A549 (cell line): ENCODE measurements at regions not wholly inside any gene's neighbourhood (a gene's known extent, or its start where the extent isn't known, plus 50 kb on each side); places are given as distances from the start of the nearest gene placed in this dataset.

Experiments
- ESRRA ChIP-seq: fragments of 150-350 bp; IDR thresholded peaks from 2 replicates; pipeline ENCODE4 v1.6.1; 2014; ENCODE audit warnings: mild to moderate bottlenecking, low read length, borderline replicate concordance
- FOSL2 ChIP-seq, 2 experiments: fragments of 450-650 bp in 1 of 2; fragments of >200 bp in 1 of 2; sonication (Bioruptor Twin) in 1 of 2; formaldehyde crosslinking; IDR thresholded peaks; 2 replicates each; pipeline versions ENCODE4 v1.5.0 to v1.6.1; 2016 to 2020; ENCODE audit warnings: mild to moderate bottlenecking in 1 of 2, moderate library complexity in 1 of 2
- HEYL ChIP-seq: fragments of 250-450 bp; sonication (Bioruptor Pico); IDR thresholded peaks from 2 replicates; pipeline ENCODE4 v1.8.0; 2021; ENCODE audit warnings: mild to moderate bottlenecking, moderate library complexity
- MYC ChIP-seq: IDR thresholded peaks from 2 replicates; pipeline ENCODE4 v1.6.1; 2012; ENCODE audit warnings: mild to moderate bottlenecking, inconsistent platforms, low read length, improper control_type of control experiment, borderline replicate concordance
- RARB ChIP-seq: fragments of 250-450 bp; sonication (Bioruptor Pico); IDR thresholded peaks from 2 replicates; pipeline ENCODE4 v1.8.0; 2021; ENCODE audit warnings: mild to moderate bottlenecking, moderate library complexity
- SMC3 ChIP-seq: fragments of >200 bp; sonication (Bioruptor Twin); formaldehyde crosslinking; IDR thresholded peaks from 3 replicates; pipeline ENCODE4 v1.6.1; 2018; ENCODE audit warnings: inconsistent platforms
- TF ChIP-seq, protein P1 (sequence below): fragments of >200 bp; sonication (Bioruptor Twin); formaldehyde crosslinking; IDR thresholded peaks from 3 replicates; pipeline ENCODE4 v1.5.1; 2016
- TF ChIP-seq, protein P2 (sequence below): IDR thresholded peaks from 2 replicates; pipeline ENCODE4 v1.6.1; 2012

DNA sequence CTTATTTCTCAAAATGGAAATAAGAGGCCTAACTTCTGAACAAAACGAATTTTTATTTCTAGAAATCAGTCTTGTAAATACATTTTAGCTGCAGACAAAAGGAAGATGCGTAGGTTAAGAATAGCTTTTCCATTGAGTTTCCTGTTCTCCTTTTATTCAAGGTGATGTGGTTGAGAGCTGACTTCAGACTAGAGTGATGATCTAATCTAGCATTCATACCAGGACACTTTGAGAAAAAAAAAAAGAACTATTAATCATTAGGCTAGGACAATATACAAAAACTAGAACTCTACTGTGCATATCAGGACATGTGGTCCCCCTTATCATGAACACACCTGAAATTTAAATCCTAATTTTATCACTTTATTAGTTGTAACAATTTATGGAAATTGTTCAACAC, 884.5 kb upstream of the EPHA5 start:
- TF ChIP-seq, protein P1, sequence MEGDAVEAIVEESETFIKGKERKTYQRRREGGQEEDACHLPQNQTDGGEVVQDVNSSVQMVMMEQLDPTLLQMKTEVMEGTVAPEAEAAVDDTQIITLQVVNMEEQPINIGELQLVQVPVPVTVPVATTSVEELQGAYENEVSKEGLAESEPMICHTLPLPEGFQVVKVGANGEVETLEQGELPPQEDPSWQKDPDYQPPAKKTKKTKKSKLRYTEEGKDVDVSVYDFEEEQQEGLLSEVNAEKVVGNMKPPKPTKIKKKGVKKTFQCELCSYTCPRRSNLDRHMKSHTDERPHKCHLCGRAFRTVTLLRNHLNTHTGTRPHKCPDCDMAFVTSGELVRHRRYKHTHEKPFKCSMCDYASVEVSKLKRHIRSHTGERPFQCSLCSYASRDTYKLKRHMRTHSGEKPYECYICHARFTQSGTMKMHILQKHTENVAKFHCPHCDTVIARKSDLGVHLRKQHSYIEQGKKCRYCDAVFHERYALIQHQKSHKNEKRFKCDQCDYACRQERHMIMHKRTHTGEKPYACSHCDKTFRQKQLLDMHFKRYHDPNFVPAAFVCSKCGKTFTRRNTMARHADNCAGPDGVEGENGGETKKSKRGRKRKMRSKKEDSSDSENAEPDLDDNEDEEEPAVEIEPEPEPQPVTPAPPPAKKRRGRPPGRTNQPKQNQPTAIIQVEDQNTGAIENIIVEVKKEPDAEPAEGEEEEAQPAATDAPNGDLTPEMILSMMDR: no peak
- TF ChIP-seq MYC (no peak), RARB (CRISPR knock-in tag) (no peak), FOSL2 (IDR thresholded peaks at IDR 0.05) (no peak), FOSL2 (CRISPR knock-in tag; IDR thresholded peaks at IDR 0.05) (no peak), HEYL (CRISPR knock-in tag) (no peak), ESRRA (no peak), SMC3 (no peak)
- TF ChIP-seq, protein P2, sequence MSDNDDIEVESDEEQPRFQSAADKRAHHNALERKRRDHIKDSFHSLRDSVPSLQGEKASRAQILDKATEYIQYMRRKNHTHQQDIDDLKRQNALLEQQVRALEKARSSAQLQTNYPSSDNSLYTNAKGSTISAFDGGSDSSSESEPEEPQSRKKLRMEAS: no peak
